ENCODE measurements at regions not wholly inside any gene's neighbourhood (a gene's known extent, or its start where the extent isn't known, plus 50 kb on each side); places are given as distances from the start of the nearest gene placed in this dataset.

DNA sequence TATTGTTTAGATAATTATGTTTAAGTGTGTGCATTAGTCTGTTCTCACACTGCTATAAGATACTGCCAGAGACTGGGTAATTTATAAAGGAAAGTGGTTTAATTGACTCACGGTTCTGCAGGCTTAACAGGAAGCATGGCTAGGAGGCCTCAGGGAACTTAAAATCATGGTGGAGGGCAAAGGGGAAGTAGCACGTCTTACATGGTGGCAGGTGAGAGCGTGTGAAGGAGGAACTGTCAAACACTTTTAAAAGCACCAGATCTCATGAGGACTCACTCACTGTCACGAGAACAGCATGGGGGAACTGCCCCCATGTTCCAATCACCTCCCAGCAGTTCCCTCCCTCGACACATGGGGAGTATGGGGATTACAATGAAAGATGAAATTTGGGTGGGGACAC lies 203.5 kb upstream of the GOT2 start:
- H3F3A ChIP-seq (replicated peaks; ENCODE audit: insufficient read depth) = no peaks in the 10 kb centered on the region
- no peak overlapping the region for H2AFZ ChIP-seq (ENCODE audit: low read depth)
- no peak for DNase-seq
- CTCF ChIA-PET = interaction anchor here (0.6 kb wide), 1 partner anchor 54 kb away, joined by 3 read pairs; no protein-coding TSS in a partner anchor
- 26% methylated on average over 5 of the region's 5 CpGs for WGBS (ENCODE audit: low lambda C conversion rate)
- no peaks in the 10 kb centered on the region for H3K36me3 ChIP-seq (replicated peaks in 1 of 2; ENCODE audit: control insufficient read depth in 1 of 2, insufficient read depth in 2 of 2, low read length in 1 of 2)
- TF ChIP-seq NRF1 (IDR thresholded peaks at IDR 0.05; ENCODE audit: low read depth, low read length) = no peak
- TF ChIP-seq TCF12 (IDR thresholded peaks at IDR 0.05) = no peak
- no peak for TF ChIP-seq SIN3A (IDR thresholded peaks at IDR 0.05; ENCODE audit: borderline replicate concordance, low read depth, low read length)
- TF ChIP-seq, protein P1, sequence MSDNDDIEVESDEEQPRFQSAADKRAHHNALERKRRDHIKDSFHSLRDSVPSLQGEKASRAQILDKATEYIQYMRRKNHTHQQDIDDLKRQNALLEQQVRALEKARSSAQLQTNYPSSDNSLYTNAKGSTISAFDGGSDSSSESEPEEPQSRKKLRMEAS (IDR thresholded peaks at IDR 0.05; ENCODE audit: low read depth) = no peak
- TF ChIP-seq PBX3 (IDR thresholded peaks at IDR 0.05) = no peak
- no peak for TF ChIP-seq CTCF (IDR thresholded peaks at IDR 0.05)
- TF ChIP-seq FOSL2 (IDR thresholded peaks at IDR 0.05; ENCODE audit: borderline replicate concordance, low read depth) = no peak
- TF ChIP-seq CHD2 (IDR thresholded peaks at IDR 0.05; ENCODE audit: low read length, partially characterized antibody) = no peak
- TF ChIP-seq, protein P2, sequence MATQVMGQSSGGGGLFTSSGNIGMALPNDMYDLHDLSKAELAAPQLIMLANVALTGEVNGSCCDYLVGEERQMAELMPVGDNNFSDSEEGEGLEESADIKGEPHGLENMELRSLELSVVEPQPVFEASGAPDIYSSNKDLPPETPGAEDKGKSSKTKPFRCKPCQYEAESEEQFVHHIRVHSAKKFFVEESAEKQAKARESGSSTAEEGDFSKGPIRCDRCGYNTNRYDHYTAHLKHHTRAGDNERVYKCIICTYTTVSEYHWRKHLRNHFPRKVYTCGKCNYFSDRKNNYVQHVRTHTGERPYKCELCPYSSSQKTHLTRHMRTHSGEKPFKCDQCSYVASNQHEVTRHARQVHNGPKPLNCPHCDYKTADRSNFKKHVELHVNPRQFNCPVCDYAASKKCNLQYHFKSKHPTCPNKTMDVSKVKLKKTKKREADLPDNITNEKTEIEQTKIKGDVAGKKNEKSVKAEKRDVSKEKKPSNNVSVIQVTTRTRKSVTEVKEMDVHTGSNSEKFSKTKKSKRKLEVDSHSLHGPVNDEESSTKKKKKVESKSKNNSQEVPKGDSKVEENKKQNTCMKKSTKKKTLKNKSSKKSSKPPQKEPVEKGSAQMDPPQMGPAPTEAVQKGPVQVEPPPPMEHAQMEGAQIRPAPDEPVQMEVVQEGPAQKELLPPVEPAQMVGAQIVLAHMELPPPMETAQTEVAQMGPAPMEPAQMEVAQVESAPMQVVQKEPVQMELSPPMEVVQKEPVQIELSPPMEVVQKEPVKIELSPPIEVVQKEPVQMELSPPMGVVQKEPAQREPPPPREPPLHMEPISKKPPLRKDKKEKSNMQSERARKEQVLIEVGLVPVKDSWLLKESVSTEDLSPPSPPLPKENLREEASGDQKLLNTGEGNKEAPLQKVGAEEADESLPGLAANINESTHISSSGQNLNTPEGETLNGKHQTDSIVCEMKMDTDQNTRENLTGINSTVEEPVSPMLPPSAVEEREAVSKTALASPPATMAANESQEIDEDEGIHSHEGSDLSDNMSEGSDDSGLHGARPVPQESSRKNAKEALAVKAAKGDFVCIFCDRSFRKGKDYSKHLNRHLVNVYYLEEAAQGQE (IDR thresholded peaks at IDR 0.05; ENCODE audit: low read depth, low read length) = no peak
- no peak for TF ChIP-seq EP300 (IDR thresholded peaks at IDR 0.05; ENCODE audit: borderline replicate concordance in 1 of 2, low read depth in 1 of 2, low read length in 1 of 2)
- TF ChIP-seq GATA2 (CRISPR knock-in tag; IDR thresholded peaks at IDR 0.05) = no peak
- TF ChIP-seq NFIC (IDR thresholded peaks at IDR 0.05; ENCODE audit: borderline replicate concordance) = no peak
- H3K9me2 ChIP-seq = no peaks in the 10 kb centered on the region
- POLR2A ChIA-PET = no interaction called here
- H3K4me3 ChIP-seq (ENCODE audit: low read depth in 2 of 2, low read length in 1 of 2) = no peak overlapping the region
- H4K20me1 ChIP-seq (ENCODE audit: insufficient read depth) = no peaks in the 10 kb centered on the region
- no peaks in the 10 kb centered on the region for H3K9me3 ChIP-seq
- H3K9ac ChIP-seq = no peak overlapping the region
- no peaks in the 10 kb centered on the region for H3K4me1 ChIP-seq (ENCODE audit: control insufficient read depth in 1 of 2, insufficient read depth in 2 of 2, low read depth in 1 of 2, low read length in 1 of 2)
- H3K27me3 ChIP-seq (ENCODE audit: insufficient read depth) = no peaks in the 10 kb centered on the region
- H3K4me2 ChIP-seq = no peak overlapping the region
- no peaks in the 10 kb centered on the region for H3K79me2 ChIP-seq (ENCODE audit: insufficient read depth)
- H3K27ac ChIP-seq (ENCODE audit: low read depth in 2 of 2, low read length in 1 of 2) = no peak overlapping the region

Data from SK-N-SH (cell line).